ENCODE measurements at regions not wholly inside any gene's neighbourhood (a gene's known extent, or its start where the extent isn't known, plus 50 kb on each side); places are given as distances from the start of the nearest gene placed in this dataset.

DNA sequence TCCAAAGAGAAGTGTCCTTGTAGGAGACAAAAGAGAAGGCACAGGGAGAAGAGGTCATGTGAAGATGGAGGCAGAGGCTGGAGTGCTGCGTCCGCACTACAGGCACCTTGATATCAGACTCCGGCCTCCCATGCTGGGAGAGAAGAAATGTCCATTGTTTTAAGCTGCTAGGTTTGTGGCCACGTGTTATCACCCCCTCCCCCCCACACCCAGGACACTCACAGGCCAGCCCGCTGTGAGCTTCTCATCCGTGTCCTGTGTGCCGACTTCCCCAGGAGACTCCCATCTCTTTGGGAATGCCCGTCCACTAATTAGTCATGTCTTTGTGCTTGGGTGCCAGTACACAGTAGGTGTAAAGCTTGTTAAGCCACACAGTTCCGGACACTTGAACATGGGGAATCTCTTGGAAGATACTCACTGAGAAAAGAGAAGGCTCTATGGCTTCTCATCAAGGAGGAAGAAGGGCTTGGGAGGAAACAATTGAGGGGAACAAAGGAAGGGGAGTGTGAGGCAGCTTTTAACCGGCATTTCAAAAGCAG lies 1234.7 kb downstream of the TBC1D22A start:
- DNase-seq, result no peak

DNA sequence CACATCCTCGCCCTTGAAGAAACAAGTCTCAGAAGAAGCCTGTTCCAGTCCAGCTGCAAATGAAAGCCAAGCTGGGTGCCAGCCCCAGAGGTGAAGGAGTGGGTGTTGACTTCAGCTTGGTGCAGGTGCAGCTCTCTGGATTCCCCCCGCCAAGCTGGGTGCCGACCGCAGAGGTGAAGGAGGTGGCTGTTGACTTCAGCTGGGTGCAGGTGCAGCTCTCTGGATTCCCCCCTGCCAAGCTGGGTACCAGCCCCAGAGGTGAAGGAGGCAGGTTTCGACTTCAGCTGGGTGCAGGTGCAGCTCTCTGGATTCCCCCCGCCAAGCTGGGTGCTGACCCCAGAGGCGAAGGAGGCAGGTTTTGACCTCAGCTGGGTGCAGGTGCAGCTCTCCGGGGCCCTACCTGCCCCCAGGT lies 1234.0 kb downstream of the TBC1D22A start:
- no peak for DNase-seq

DNA sequence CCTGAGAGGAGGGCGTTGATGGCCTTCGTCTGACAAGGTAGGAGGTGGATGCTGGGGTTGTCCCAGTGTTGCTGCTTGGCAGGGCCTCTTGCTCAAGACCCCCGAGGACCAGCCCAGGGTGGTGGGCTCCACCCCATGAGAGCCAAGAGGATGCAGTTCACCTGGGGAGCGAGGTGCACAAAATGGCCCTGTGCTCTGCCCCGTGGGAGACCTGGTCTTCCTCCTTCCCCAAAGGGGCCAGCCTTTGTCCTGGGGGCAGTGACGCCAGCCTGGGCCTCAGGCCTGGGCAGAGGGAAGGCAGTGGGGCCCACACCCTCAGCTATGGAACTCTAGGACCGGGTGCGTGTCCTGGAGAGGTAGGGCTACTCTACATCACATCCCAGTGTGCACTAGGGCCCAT lies 1233.3 kb downstream of the TBC1D22A start:
- no peak for DNase-seq

DNA sequence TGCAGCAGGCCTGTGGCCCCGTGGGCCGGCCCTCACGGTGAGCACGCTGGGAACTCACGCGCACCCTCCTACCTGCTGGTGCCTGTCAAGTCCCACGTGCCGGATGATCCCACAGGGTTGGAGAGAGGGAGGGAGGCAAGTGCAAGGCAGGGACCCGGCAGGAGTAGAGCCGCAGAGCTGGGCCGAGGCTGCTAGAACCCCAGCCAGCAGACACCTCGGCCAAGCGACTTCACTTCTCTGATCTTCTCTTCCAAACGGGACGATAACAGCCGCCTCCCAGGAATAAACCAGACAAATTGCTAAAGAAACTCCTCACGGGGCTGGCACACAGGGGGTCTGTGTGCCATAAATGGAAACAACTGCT lies 1232.8 kb downstream of the TBC1D22A start:
- DNase-seq, result no peak

DNA sequence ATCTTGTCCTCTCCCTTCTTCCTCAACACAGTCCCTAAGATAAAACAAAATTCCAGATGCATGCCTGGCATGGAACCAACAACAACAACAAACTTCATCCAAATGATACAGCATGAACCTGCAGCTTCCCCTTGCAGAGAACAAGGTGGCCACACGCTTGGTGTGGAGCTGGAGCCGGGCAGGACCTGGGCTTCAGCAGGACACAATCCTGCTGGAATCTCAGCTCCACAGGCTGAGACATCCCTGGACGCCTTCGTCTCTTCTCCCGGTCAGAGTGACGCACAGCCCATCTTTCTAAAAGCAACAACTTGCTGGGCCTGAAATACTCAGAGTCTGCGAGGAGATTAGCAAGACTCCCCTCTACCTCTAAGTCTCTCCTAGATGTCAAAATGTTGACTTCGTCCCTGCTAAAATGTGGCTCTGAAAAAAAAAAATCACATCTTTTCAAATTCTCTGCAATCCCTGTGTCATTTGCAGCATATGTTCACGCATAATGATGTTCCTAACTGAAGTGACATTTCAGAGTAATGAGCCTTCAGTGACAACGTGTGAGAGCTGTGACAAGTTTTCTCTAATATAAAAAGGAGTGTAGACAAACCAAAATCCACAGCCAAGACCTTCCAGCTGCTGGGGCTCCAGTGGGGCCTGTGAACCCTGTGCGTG lies 1232.3 kb downstream of the TBC1D22A start:
- no peak for DNase-seq

DNA sequence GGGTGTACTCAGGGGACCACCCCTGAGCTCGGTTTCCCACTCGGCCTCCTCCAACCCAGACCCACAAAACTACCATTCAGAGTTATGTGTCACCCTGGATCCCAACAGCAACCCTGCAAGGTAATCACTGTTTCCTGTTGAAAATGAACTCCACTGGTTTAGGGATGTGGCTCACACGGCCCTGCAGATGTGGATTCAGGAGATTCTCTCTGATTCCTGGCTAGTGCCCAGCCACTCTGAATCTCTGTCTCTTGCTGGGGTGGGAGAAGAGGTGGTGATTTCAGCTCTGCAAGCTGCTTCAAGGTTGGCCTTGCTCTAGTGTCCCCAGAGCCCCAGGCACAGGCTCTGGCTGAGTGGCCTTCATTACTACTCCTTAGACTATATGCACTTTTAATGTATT lies 1231.6 kb downstream of the TBC1D22A start:
- no peak for DNase-seq

DNA sequence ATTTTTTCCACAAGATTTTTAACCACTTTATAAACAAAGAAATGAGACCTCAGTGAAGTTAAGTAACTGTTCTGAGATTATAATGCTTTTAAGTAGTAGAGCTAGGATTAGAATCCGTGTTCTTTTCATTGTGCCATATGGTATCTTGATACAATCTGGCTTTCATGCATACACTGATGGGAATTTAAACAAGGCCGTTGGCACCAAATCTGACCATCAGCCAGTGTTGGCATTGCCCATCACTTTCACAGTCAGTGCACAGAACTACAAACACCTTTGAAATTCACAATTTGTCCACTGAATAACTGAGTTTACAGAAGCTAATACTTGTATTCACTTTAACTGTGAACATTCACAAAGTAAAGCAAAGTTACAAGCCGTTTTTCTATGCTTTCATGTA lies 1228.0 kb downstream of the TBC1D22A start:
- no peak for DNase-seq

DNA sequence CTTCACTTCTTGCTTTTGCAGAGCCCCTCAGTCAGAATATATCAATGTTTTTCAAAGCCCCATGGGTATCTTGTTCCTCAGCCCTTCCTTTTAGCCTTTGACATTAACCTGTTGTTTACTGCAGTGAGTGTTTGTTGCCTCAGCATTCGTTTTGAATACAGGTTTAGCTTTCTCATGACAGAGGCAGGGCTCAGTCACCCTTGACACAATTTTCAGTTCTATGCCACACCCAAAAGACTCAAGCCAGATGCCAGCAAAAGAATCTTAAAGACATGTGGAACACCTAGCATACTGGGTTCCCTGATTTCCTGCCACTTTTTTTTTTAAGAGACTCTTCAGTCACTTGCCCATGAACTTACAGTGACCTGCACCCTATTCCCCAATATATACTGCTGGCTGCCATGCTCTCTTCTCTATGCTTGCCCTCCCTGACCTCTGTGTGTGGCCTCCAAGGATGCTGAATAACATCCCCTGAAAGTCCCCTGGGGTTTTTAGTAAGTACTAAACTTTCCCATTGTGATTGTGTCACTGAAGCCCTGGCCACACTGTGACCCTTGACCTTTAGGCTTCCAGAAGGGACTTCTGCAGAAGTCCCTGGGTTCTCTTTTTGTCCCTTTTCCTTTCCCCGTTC lies 1225.5 kb downstream of the TBC1D22A start:
- no peak for DNase-seq

DNA sequence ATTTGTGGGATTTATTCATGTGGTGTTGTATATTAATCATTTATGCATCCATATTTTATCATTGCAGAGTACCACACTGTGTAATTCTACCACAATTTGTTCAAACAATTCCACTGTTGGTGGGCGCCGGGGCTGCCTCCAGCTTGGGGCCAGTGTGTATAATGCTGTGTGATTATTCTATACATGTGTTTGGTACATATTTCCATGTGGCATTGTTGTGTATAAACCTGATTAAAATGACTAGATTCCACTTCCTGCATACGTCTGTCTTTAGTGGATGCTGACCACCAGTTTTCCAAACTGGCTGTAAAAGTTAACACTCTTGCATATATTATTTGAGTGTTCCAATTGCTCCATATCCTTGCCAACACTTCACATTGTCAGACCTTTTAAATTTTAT lies 1213.8 kb downstream of the TBC1D22A start:
- no peak for DNase-seq

DNA sequence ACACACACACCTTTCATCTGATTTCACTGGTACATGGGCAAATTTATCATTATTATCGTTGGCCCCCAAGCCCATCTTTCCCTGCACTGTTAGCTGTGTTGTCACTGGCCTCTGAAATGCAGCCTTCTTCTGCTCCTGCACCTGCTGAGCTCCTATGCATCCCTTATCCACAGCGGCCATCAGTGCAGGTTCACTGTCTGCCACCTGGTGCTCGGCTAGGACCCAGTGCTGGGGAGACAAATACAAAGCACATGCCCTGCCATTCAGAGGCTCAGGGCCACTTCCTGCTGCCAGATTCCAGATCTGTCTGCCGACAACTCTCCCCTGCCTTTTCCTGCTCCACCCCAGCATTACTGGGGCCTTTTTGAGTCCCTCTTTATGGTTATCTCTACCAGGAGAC lies 1205.4 kb downstream of the TBC1D22A start:
- DNase-seq, result no peak

DNA sequence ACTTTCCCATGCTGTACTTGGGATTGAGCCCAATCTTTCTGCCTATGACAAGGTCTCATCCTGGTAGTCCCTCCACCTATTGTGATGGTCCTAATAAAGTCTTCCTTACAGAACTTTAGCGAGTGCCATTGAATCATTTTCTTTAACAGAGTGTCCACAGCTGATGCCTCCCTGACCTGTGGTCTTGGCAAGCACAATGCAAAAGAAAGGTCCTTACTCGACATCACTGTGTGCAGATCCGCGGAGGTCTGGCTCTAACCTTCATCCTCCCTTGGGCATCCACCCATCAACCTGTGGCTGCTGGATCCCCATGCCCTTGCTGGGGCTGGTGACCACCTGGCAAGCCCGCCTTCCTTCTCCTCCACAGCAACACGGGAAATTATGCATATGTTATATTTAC lies 1203.9 kb downstream of the TBC1D22A start:
- no peak for DNase-seq

DNA sequence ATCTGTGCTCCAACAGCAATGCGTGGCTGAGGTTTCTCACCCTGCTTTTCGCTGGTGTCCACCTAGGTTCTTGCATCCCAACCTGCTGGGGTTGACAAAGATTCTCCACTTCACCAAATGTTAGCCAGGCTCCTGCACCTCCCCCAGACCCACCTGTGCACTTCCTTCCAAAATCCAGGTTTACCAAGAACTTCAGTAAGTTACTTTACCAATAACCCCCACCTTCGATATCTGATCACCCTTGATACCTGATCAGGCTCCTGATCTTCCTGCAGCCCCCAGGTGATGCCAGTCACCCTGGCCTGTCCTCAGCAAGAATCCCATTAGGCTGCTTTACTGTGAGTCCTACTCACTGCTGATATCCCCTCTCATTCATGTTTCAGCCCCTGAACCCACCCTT lies 1203.4 kb downstream of the TBC1D22A start:
- DNase-seq, result no peak

DNA sequence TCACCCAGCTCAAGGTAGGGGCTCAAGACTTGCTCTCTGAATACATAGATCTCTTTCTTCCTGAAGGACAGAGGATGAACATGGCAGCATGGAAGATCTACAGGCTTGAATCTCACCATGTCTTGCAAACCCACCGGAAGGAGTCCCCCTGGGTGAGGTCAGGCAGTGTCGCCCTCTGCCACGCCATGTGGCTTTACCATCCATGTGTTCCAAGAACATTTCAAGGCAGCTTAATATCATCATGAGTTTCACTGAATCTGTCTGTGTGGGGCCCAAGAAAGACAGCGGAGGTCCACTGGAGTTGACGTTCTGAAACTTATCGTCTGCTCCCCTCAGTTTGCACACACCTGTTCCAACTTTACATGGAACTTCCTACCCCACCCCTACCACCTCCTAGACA lies 1202.6 kb downstream of the TBC1D22A start:
- no peak for DNase-seq

DNA sequence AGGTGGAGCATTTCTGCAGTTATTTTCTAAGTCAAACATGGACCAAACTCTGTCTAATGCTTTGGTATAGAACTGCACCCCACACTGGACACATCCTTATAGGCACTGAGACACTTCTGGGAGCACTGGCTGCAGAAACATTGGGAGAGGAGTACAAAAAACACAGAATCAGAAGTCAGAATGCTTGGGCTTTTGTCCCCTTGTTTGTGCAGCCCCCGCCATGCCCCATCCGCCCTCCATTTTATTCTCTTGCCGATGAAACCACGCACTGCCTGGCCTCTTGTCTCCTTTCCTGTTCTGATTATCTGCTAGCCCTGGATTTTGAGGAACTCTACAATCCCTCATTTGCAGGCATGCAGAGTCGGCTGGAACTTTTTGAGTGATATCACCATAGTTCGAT lies 1201.2 kb downstream of the TBC1D22A start:
- DNase-seq, result no peak

DNA sequence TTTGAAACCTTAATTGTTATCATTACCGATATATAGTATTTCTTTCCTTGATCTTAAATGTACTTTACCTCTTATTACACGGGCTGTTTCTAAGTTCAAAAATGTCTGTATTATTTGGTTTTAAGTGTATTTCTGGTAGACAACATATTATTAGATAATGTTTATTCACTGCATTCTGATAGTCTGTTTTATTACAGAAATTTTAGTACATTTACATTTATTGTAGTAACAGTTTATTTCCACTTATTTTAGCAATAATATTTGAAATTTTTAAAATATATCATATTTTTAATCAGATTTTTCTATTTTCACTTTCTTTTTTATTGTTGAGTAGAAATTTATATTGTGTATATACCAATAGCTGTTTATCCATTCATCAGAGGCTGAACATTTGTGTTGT lies 1195.2 kb downstream of the TBC1D22A start:
- DNase-seq, result no peak

DNA sequence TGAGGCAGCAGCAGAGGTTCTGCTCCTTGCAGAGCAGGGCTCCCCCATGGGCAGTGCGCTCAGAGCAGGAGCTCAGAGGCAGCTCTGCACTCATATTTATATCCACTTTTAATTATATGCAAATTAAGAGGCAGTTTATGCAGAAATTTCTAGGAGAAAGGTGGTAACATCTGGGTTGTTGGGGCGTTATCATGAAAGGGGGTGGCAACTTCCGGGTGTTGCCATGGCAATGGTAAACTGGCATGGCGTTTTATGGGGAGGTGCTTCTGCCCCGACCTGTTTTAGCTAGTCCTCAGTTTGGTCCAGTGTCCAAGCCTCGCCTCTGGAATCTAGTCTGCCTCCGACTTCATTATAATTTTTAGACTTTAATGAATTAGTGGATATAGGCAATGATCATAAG lies 1191.7 kb downstream of the TBC1D22A start:
- DNase-seq, result no peak

DNA sequence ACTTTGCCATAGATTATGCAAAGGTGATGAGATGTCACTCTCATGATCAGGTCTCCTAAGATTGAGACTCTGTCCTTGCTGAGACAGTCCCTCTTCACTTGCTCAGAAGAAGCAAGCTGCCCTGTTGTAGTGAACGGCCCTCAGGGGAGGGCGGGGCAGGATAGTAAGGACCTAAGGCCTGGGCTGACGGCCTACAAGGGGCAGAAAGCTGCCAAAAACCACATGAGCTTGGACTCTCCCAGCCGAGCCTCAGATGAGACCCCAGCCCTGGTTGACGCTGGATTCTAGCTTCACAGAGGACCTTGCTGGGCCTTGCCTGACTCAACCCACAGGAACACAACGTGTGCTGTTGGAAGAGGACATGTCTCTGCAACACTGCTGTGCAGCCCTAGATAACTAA lies 1182.5 kb downstream of the TBC1D22A start:
- DNase-seq, result no peak

DNA sequence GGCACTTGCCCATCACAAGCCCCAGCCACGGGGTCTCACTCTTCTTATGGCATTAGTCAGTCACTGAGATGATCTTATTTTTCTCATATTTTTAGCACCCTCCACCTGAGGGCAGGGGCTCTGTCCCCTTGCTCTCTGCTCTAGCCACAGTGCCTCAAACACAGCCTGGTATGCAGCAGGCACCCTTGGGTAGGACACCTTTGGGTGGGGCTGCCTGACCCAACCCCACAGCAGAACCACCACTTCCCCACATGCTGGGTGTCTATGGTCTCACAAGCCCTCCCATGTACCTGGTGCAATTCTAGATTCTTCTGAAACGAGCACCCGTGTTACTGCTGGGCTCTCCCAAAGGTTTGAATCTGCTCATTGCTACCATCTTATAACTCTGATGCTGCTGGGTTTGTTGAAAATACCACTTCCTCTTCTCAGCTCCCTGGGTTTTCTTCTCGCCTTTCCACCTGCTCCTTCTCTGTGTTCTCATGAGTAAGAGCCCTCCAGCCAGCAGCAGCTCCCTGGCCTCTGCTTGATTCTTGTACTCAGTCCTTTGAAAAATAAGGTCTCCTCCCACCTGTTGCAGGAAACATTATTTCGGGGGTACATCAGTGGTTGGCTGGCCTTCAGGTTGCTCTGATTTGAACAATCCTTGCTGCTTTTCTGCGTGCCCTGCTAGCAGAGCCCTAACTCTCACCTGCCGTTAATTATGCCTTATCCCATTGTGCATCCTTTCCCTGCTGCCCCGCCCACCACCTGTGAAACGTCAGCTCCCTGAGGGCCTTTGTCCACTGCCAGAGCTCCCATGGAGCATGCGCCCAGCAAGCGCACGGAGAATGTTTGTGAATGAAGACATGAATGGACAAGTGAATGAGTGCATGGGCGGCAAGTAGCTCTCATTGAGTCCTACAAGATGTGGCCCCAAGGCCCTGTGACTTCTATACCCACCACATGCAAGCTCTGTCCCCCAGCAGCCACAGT lies 1181.6 kb downstream of the TBC1D22A start:
- DNase-seq, result no peak

DNA sequence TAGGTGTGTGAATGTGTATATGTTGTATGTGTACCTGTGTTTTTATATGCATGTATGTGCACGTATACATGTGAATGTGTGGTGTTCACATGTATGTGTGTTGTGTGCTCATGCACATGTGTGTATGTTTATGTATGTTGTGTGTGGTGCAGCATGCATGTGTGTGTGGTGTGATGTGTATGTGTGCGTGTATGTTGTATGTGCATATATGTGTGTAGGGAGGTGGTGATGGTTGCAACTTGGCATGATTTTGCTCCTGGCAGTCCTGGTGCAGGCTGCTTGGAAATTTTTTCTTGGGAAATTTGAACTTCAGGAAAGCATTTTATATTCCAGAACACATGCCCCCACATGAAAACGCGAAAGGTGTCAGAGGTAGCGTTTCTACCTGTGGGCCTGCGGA lies 1177.8 kb downstream of the TBC1D22A start:
- DNase-seq, result no peak

DNA sequence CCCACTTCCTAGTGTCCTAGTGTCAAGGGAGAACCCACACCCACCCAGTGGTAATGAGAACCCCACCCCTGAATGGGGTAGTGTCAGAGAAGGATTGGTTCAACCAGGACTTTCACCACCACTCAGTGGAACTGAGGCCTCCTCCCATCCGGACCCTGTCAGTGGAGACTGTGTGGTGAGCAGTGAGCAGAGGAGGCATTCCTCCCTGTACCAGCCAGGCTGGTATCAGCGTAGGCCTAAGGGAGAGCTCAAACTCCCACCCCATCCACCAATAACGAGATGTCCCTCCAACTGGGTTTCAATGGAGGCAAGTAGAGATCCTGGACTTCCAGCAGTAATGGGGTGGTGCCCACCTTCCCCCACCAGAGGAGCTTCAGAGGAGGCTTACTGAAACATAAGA lies 1171.4 kb downstream of the TBC1D22A start:
- no peak for DNase-seq

DNA sequence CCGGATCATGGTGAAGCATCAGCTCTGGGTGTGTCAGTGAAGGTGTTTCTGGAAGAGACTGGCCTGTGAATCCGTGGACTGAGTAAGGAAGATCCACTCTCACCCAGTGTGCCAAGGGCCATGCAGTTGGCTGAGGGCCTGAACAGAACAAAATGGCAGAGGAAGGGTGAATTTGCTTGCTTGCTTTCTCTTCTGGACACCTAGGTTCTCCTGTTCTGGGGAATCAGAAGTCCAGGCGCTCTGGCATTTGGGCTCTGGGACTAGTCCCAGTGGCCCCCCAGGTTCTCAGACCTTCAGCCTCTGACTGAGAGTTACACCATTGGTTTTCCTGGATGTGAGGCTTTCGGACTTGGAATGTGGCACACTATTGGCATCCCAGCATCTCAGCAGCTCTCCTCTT lies 1170.8 kb downstream of the TBC1D22A start:
- DNase-seq, result no peak

DNA sequence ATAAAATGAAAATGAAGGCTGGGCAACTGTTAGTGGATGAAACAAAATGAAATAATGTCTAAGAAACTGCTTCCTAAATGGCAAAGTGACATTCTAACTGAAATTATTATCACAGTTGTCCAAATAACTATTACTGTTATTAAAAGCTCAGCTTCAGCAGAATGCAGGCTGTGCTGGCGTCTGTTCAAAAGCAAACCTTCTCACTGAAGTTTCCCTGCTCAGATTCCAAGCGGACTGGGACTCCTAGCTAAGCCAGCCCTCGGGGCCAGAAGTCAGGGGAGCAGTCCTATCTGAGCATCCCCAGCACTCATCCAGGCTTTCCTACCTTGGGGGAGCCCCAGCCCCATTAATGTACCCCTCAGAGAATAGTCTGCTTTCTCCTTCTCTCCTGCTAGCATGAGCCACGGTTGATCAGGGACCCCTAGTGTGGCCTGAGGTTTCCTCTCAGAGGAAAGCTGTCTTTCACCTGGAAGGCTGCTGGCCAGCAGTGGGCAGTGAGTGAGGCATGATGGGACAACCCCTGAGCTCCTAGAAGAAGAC lies 1167.3 kb downstream of the TBC1D22A start:
- no peak for DNase-seq

DNA sequence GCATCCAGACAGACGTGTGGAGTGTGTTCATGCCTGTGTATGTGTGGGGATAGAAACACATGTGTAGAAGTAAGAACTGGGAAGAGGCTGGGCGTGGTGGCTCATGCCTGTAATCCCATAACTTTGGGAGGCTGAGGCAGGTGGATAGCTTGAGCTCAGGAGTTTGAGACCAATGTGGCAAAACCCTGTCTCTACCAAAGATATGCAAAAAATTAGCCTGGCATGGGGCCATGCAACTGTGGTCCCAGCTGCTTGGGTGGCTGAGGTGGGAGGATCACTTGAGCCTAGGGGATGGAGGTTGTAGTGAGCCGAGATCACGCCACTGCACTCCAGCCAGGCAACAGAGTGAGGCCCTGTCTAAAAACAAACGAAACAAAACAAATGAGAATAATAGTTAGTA lies 1166.6 kb downstream of the TBC1D22A start:
- DNase-seq, result no peak

Measured in hematopoietic multipotent progenitor cell treated with erythropoietin and hydrocortisone succinate and interleukin-3 and kit ligand, for 6 days (in vitro differentiated cells).